ENCODE measurements at regions not wholly inside any gene's neighbourhood (a gene's known extent, or its start where the extent isn't known, plus 50 kb on each side); places are given as distances from the start of the nearest gene placed in this dataset.
"Not testable (repeated sequence)": the region's sequence is repeated elsewhere in the genome, so short reads cannot be mapped to it uniquely, and the experiment has no call there.

DNA sequence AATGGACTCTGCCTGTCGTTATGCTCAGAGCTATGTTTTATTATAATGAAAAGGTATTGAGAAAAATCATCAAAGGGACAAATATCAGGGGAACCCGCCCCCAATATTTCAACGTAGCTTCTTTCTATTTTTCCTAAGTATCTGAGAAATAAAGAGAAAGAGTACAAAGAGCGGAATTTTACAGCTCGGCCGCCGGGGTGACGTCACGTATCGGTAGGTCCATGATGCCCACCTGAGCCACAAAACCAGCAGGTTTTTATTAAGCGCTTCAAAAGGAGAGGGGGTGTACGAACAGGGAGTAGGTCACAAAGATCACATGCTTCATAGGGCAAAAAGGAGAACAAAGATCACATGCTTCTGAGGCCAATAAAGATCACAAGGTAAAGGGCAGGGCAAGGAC is 281.6 kb upstream of the POM121L12 start:
- H3K27ac ChIP-seq, result no peak overlapping the region
- H3K9me3 ChIP-seq, result no peaks in the 10 kb centered on the region
- no peak overlapping the region for H3K9ac ChIP-seq
- no peaks in the 10 kb centered on the region for H3K4me1 ChIP-seq
- no peak for TF ChIP-seq Cebpa-rat (IDR thresholded peaks at IDR 0.05)
- H3K27me3 ChIP-seq, result no peaks in the 10 kb centered on the region
- H3K36me3 ChIP-seq, result no peaks in the 10 kb centered on the region
- no peak overlapping the region for H3K4me2 ChIP-seq
- no peak overlapping the region for H3K4me3 ChIP-seq
- H4K20me1 ChIP-seq, result no peaks in the 10 kb centered on the region

GRCh38 chr7:52752891-52753290 is 282.5 kb upstream of the POM121L12 start:
- no peak overlapping the region for H3K4me3 ChIP-seq
- no peaks in the 10 kb centered on the region for H3K36me3 ChIP-seq
- no peak overlapping the region for H3K4me2 ChIP-seq
- no peaks in the 10 kb centered on the region for H3K4me1 ChIP-seq
- no peaks in the 10 kb centered on the region for H3K9me3 ChIP-seq
- H3K27ac ChIP-seq, result no peak overlapping the region
- no peaks in the 10 kb centered on the region for H4K20me1 ChIP-seq
- TF ChIP-seq Cebpa-rat (IDR thresholded peaks at IDR 0.05), result no peak
- no peak overlapping the region for H3K9ac ChIP-seq
- no peaks in the 10 kb centered on the region for H3K27me3 ChIP-seq

DNA sequence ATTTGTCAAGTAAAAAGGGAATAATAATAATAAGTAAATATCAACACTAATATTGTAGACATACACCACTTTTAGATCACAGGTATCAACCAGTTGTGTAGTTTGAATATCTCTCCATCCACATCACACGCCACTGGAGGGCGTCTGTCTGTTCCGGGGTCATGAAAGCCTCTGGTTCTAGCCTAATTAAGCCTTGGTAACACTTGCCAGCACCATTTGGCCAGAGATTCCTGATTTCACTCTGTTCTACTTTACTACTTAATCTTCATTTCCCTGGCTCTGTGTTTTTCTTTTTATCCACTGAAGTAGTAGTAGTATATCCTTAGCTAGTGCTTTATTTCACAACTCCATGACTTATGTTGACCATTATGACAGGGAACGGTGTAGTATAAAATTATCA is 285.6 kb upstream of the POM121L12 start:
- no peaks in the 10 kb centered on the region for H4K20me1 ChIP-seq
- H3K27me3 ChIP-seq, result no peaks in the 10 kb centered on the region
- no peaks in the 10 kb centered on the region for H3K4me1 ChIP-seq
- H3K4me3 ChIP-seq, result no peak overlapping the region
- H3K9ac ChIP-seq, result no peak overlapping the region
- TF ChIP-seq Cebpa-rat (IDR thresholded peaks at IDR 0.05), result no peak
- H3K9me3 ChIP-seq, result no peaks in the 10 kb centered on the region
- H3K36me3 ChIP-seq, result no peaks in the 10 kb centered on the region
- H3K27ac ChIP-seq, result no peak overlapping the region
- no peak overlapping the region for H3K4me2 ChIP-seq

- Histone ChIP-seq H3K27ac (no peak overlapping the region), H4K20me1 (no peaks in the 10 kb centered on the region), H3K4me3 (no peak overlapping the region), H3K9ac (no peak overlapping the region), H3K27me3 (no peaks in the 10 kb centered on the region), H3K4me1 (no peaks in the 10 kb centered on the region), H3K9me3 (no peaks in the 10 kb centered on the region), H3K4me2 (no peak overlapping the region), H3K36me3 (no peaks in the 10 kb centered on the region)
- TF ChIP-seq Cebpa-rat (IDR thresholded peaks at IDR 0.05), result peak; percentile 18; the same call in 1 of the 2 replicates
Measured at GRCh38 chr7:52747817-52748216, 287.6 kb upstream of the POM121L12 start.

DNA sequence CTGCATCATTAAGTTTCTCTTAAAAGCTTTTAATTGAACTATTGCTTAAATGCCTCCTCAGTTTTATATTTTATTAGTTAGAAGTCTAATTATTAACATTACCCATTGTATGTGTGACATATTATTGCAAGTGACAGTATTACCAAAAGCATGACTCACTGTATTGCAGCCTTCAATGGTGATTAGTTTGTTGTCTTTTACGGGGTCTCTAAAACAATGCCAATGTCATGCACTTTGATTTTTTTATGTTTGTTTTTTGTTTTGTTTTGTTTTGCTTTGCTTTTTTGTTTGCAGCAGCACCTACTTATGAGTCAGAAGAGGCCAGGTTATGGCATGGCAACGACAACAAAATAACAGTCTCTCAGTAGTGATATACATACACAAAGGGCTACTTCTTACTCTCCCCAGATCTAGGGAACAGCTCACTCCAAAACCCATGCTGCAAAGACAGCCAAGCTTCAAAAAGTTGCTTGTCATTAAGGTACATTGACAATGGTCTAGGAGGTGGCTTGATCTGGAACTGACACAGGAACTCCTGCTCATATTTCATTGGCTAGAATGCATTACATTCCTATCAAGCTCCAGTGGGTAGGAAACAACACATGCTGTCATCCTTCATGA is 293.7 kb upstream of the POM121L12 start:
- Histone ChIP-seq H3K9ac (no peak overlapping the region), H3K4me3 (no peak overlapping the region), H3K27me3 (no peaks in the 10 kb centered on the region), H3K36me3 (no peaks in the 10 kb centered on the region), H3K4me1 (no peaks in the 10 kb centered on the region), H3K4me2 (no peak overlapping the region), H3K9me3 (no peaks in the 10 kb centered on the region), H4K20me1 (no peaks in the 10 kb centered on the region), H3K27ac (no peak overlapping the region)
- TF ChIP-seq Cebpa-rat (IDR thresholded peaks at IDR 0.05), result no peak

DNA sequence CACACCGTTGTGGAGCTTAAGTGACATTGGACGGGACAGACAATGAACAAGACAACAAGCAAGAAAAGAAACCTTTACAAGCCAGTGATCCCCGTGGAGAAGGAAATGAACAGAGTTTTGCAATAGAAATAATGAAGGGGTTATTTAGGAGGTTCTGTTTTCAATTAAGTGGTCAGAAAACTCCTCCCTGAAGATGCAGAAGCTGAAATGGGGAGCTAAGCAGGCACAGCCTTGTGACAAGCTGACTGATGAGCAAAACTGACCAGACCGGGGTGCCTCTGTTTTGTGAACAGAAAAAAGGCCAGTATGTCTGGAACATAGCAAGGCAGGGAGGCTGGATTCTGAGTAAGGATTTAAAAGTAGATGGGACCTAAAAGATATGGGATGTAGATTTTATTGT is 299.8 kb upstream of the POM121L12 start:
- no peaks in the 10 kb centered on the region for H3K4me1 ChIP-seq
- H3K4me2 ChIP-seq, result no peak overlapping the region
- no peaks in the 10 kb centered on the region for H3K27me3 ChIP-seq
- no peak for TF ChIP-seq Cebpa-rat (IDR thresholded peaks at IDR 0.05)
- no peak overlapping the region for H3K4me3 ChIP-seq
- H4K20me1 ChIP-seq, result no peaks in the 10 kb centered on the region
- H3K9me3 ChIP-seq, result no peaks in the 10 kb centered on the region
- H3K36me3 ChIP-seq, result no peaks in the 10 kb centered on the region
- H3K27ac ChIP-seq, result no peak overlapping the region
- no peak overlapping the region for H3K9ac ChIP-seq

DNA sequence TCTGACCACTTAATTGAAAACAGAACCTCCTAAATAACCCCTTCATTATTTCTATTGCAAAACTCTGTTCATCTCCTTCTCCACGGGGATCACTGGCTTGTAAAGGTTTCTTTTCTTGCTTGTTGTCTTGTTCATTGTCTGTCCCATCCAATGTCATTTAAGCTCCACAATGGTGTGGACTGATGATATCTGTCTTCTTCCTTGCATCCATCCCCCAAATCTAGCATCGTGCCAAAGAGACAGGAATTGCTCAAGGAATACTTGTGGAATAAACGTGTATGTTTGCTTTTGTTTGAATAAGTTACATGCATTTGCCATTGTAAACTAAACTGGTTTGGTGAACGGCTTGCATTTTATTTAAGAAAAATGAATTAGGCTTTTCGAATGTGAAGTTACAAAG is 306.8 kb upstream of the POM121L12 start:
- not testable (repeated sequence) for H3K4me2 ChIP-seq, H3K27me3 ChIP-seq, H3K9ac ChIP-seq, H3K9me3 ChIP-seq, H3K36me3 ChIP-seq, H3K4me1 ChIP-seq, H3K27ac ChIP-seq, H3K4me3 ChIP-seq, H4K20me1 ChIP-seq

GRCh38 chr7:52727632-52728031 is 307.8 kb upstream of the POM121L12 start:
- Histone ChIP-seq H3K4me1 (no peaks in the 10 kb centered on the region), H3K9ac (no peak overlapping the region)

GRCh38 chr7:52726986-52727385 is 308.4 kb upstream of the POM121L12 start:
- no peak overlapping the region for H3K4me2 ChIP-seq
- no peaks in the 10 kb centered on the region for H3K36me3 ChIP-seq
- no peak overlapping the region for H3K27ac ChIP-seq
- H4K20me1 ChIP-seq, result no peaks in the 10 kb centered on the region
- H3K4me1 ChIP-seq, result no peaks in the 10 kb centered on the region
- H3K9me3 ChIP-seq, result no peaks in the 10 kb centered on the region
- no peaks in the 10 kb centered on the region for H3K27me3 ChIP-seq
- TF ChIP-seq Cebpa-rat (IDR thresholded peaks at IDR 0.05), result no peak
- no peak overlapping the region for H3K9ac ChIP-seq
- no peak overlapping the region for H3K4me3 ChIP-seq

More at GRCh38 chr7:52727632-52728031, 307.8 kb upstream of the POM121L12 start:
- Histone ChIP-seq H3K27me3 (no peaks in the 10 kb centered on the region), H3K4me3 (no peak overlapping the region), H4K20me1 (no peaks in the 10 kb centered on the region), H3K36me3 (no peaks in the 10 kb centered on the region), H3K4me2 (no peak overlapping the region), H3K9me3 (no peaks in the 10 kb centered on the region), H3K27ac (no peak overlapping the region)
- TF ChIP-seq Cebpa-rat (IDR thresholded peaks at IDR 0.05), result no peak

DNA sequence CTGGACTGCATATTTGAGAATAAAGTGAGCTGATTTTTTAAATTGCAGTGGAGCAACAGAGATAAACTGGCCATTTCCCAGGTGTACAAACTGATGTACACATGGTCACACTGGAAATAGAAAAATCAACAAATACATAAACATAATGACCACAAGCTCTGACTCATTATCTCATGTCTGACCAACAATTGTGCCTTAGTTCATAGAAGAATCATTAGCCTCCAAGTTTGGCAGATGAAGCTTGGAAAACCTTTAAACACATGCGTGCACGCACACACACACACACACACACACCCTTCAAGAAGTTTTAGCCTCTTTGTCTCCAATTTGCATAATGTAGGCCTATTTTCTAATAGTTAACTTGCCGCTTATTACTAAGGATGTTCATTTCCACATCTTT is 308.9 kb upstream of the POM121L12 start:
- Histone ChIP-seq H3K4me2 (no peak overlapping the region), H3K27me3 (no peaks in the 10 kb centered on the region), H3K36me3 (no peaks in the 10 kb centered on the region), H3K27ac (no peak overlapping the region), H3K4me3 (no peak overlapping the region), H4K20me1 (no peaks in the 10 kb centered on the region), H3K9me3 (no peaks in the 10 kb centered on the region), H3K9ac (no peak overlapping the region), H3K4me1 (no peaks in the 10 kb centered on the region)
- TF ChIP-seq Cebpa-rat (IDR thresholded peaks at IDR 0.05), result no peak

DNA sequence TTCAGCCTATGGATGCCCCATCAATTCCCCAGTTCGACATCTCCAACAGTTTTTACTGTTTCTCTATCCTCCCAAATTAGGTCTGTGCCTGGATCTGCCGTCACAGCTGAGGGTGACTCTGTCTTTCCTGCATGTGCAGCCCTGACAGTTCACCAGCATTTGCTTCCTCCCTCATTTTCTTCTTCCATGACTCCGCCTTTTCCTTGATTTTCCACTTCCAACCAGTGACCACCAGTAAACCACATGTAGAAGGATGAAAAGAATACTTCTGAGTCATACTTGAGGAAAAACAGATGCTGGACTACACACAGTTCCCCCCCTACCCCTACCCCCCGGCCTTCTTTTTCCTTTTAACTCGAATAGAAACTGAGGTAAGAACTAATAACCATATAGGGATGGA is 311.8 kb upstream of the POM121L12 start:
- Histone ChIP-seq H3K36me3 (no peaks in the 10 kb centered on the region), H3K27ac (no peak overlapping the region), H3K9me3 (no peaks in the 10 kb centered on the region), H3K4me2 (no peak overlapping the region), H3K9ac (no peak overlapping the region), H3K27me3 (no peaks in the 10 kb centered on the region), H3K4me3 (no peak overlapping the region), H4K20me1 (no peaks in the 10 kb centered on the region), H3K4me1 (no peaks in the 10 kb centered on the region)
- no peak for TF ChIP-seq Cebpa-rat (IDR thresholded peaks at IDR 0.05)
